ENCODE measurements at regions not wholly inside any gene's neighbourhood (a gene's known extent, or its start where the extent isn't known, plus 50 kb on each side); places are given as distances from the start of the nearest gene placed in this dataset.
"Not testable (repeated sequence)": the region's sequence is repeated elsewhere in the genome, so short reads cannot be mapped to it uniquely, and the experiment has no call there.

GRCh38 chr5:23991406-23991805 is 484.0 kb downstream of the PRDM9 start:
- no peak for DNase-seq (ENCODE audit: low read depth)

- no peak for DNase-seq (ENCODE audit: low read depth)
Measured at GRCh38 chr5:23994581-23995370, 487.4 kb downstream of the PRDM9 start.

GRCh38 chr5:23996525-23996924 is 489.1 kb downstream of the PRDM9 start:
- DNase-seq (ENCODE audit: low read depth): no peak

- DNase-seq (ENCODE audit: low read depth): no peak
Measured at GRCh38 chr5:24005384-24005783, 498.0 kb downstream of the PRDM9 start.

GRCh38 chr5:24017710-24018109 is 510.3 kb downstream of the PRDM9 start:
- not testable (repeated sequence) for DNase-seq (ENCODE audit: low read depth)

- no peak for DNase-seq (ENCODE audit: low read depth)
Measured at GRCh38 chr5:24026288-24026687, 518.9 kb downstream of the PRDM9 start.

- no peak for DNase-seq (ENCODE audit: low read depth)
Measured at GRCh38 chr5:24042688-24043087, 535.3 kb downstream of the PRDM9 start.

GRCh38 chr5:24045046-24045445 is 537.6 kb downstream of the PRDM9 start:
- no peak for DNase-seq (ENCODE audit: low read depth)

- DNase-seq (ENCODE audit: low read depth): no peak
Measured at GRCh38 chr5:24053737-24054136, 546.3 kb downstream of the PRDM9 start.

- no peak for DNase-seq (ENCODE audit: low read depth)
Measured at GRCh38 chr5:24059006-24059405, 551.6 kb downstream of the PRDM9 start.

GRCh38 chr5:24059716-24060115 is 552.3 kb downstream of the PRDM9 start:
- DNase-seq (ENCODE audit: low read depth): no peak

- no peak for DNase-seq (ENCODE audit: low read depth)
Measured at GRCh38 chr5:24065779-24066178, 558.4 kb downstream of the PRDM9 start.

GRCh38 chr5:24067208-24067607 is 559.8 kb downstream of the PRDM9 start:
- no peak for DNase-seq (ENCODE audit: low read depth)

GRCh38 chr5:24068524-24068923 is 561.1 kb downstream of the PRDM9 start:
- no peak for DNase-seq (ENCODE audit: low read depth)

GRCh38 chr5:24073107-24073506 is 565.7 kb downstream of the PRDM9 start:
- no peak for DNase-seq (ENCODE audit: low read depth)

- no peak for DNase-seq (ENCODE audit: low read depth)
Measured at GRCh38 chr5:24080046-24080445, 564.7 kb downstream of the CDH10 start.

- no peak for DNase-seq (ENCODE audit: low read depth)
Measured at GRCh38 chr5:24094081-24094679, 550.6 kb downstream of the CDH10 start.

GRCh38 chr5:24102010-24102409 is 542.8 kb downstream of the CDH10 start:
- DNase-seq (ENCODE audit: low read depth): no peak

- DNase-seq (ENCODE audit: low read depth): no peak
Measured at GRCh38 chr5:24103451-24104023, 541.2 kb downstream of the CDH10 start.

GRCh38 chr5:24110004-24110615 is 534.7 kb downstream of the CDH10 start:
- no peak for DNase-seq (ENCODE audit: low read depth)

- no peak for DNase-seq (ENCODE audit: low read depth)
Measured at GRCh38 chr5:24112420-24112819, 532.4 kb downstream of the CDH10 start.

- DNase-seq (ENCODE audit: low read depth): no peak
Measured at GRCh38 chr5:24118351-24118750, 526.4 kb downstream of the CDH10 start.

GRCh38 chr5:24135536-24135935 is 509.2 kb downstream of the CDH10 start:
- DNase-seq (ENCODE audit: low read depth): no peak

All from activated T-cell treated with anti-CD3 and anti-CD28 coated beads for 48 hours (primary cell).